Rectal smooth muscle tissue (tissue), 1 donor: ENCODE measurements at regions not wholly inside any gene's neighbourhood (a gene's known extent, or its start where the extent isn't known, plus 50 kb on each side); places are given as distances from the start of the nearest gene placed in this dataset.

Source experiments
- H3K27ac ChIP-seq: one replicate; pipeline ENCODE4 v1.7.0; 2013; ENCODE audit warnings: low read depth, low read length, inconsistent platforms
- H3K27me3 ChIP-seq: one replicate; pipeline ENCODE4 v1.7.0; 2013; ENCODE audit warnings: low read length; ENCODE audit not compliant: control insufficient read depth, insufficient read depth
- H3K36me3 ChIP-seq: one replicate; pipeline ENCODE4 v1.7.0; 2013; ENCODE audit warnings: low read length; ENCODE audit not compliant: control insufficient read depth, insufficient read depth
- H3K4me1 ChIP-seq: one replicate; pipeline ENCODE4 v1.7.0; 2013; ENCODE audit warnings: low read length; ENCODE audit not compliant: control insufficient read depth, insufficient read depth
- H3K4me3 ChIP-seq: one replicate; pipeline ENCODE4 v1.7.0; 2013; ENCODE audit warnings: low read length
- H3K9ac ChIP-seq: one replicate; pipeline ENCODE4 v1.7.0; 2013; ENCODE audit warnings: low read length

GRCh38 chr6:33863084-33863483 lies 59.3 kb upstream of the MLN start:
- Histone ChIP-seq H3K4me1 (no peaks in the 10 kb centered on the region), H3K36me3 (no peaks in the 10 kb centered on the region), H3K4me3 (no peak overlapping the region), H3K9ac (no peak overlapping the region), H3K27ac (no peak overlapping the region), H3K27me3 (peaks cover 5% of the 10 kb centered on the region)

- no peaks in the 10 kb centered on the region for H3K36me3 ChIP-seq
- no peaks in the 10 kb centered on the region for H3K4me1 ChIP-seq
- peaks cover 5% of the 10 kb centered on the region for H3K27me3 ChIP-seq
- H3K9ac ChIP-seq, result no peak overlapping the region
- H3K4me3 ChIP-seq, result no peak overlapping the region
- no peak overlapping the region for H3K27ac ChIP-seq
Measured at GRCh38 chr6:33862536-33862935, 58.7 kb upstream of the MLN start.

GRCh38 chr6:33861722-33862121 lies 57.9 kb upstream of the MLN start:
- H3K27ac ChIP-seq, result no peak overlapping the region
- H3K27me3 ChIP-seq, result peaks cover 5% of the 10 kb centered on the region
- H3K36me3 ChIP-seq, result no peaks in the 10 kb centered on the region
- no peak overlapping the region for H3K9ac ChIP-seq
- no peaks in the 10 kb centered on the region for H3K4me1 ChIP-seq
- no peak overlapping the region for H3K4me3 ChIP-seq

- no peak overlapping the region for H3K27ac ChIP-seq
- no peak overlapping the region for H3K9ac ChIP-seq
- H3K4me3 ChIP-seq, result no peak overlapping the region
- H3K27me3 ChIP-seq, result peaks cover 3% of the 10 kb centered on the region
- no peaks in the 10 kb centered on the region for H3K36me3 ChIP-seq
- H3K4me1 ChIP-seq, result no peaks in the 10 kb centered on the region
Measured at GRCh38 chr6:33860706-33861474, 57.1 kb upstream of the MLN start.

- Histone ChIP-seq H3K36me3 (no peaks in the 10 kb centered on the region), H3K4me1 (no peaks in the 10 kb centered on the region), H3K4me3 (no peak overlapping the region), H3K9ac (no peak overlapping the region), H3K27ac (no peak overlapping the region), H3K27me3 (peaks cover 3% of the 10 kb centered on the region)
Measured at GRCh38 chr6:33860006-33860405, 56.2 kb upstream of the MLN start.

GRCh38 chr6:33858804-33859505 lies 55.2 kb upstream of the MLN start:
- no peak overlapping the region for H3K4me3 ChIP-seq
- no peak overlapping the region for H3K9ac ChIP-seq
- no peak overlapping the region for H3K27ac ChIP-seq
- H3K36me3 ChIP-seq, result no peaks in the 10 kb centered on the region
- peaks cover 6% of the 10 kb centered on the region for H3K27me3 ChIP-seq
- peaks cover 2% of the 10 kb centered on the region for H3K4me1 ChIP-seq

- Histone ChIP-seq H3K4me3 (no peak overlapping the region), H3K9ac (no peak overlapping the region), H3K36me3 (no peaks in the 10 kb centered on the region), H3K27me3 (peaks cover 6% of the 10 kb centered on the region), H3K4me1 (peaks cover 2% of the 10 kb centered on the region), H3K27ac (no peak overlapping the region)
Measured at GRCh38 chr6:33857932-33858475, 54.2 kb upstream of the MLN start.

- H3K4me3 ChIP-seq, result no peak overlapping the region
- H3K36me3 ChIP-seq, result no peaks in the 10 kb centered on the region
- H3K27me3 ChIP-seq, result peaks cover 6% of the 10 kb centered on the region
- no peak overlapping the region for H3K27ac ChIP-seq
- H3K9ac ChIP-seq, result no peak overlapping the region
- H3K4me1 ChIP-seq, result peaks cover 2% of the 10 kb centered on the region
Measured at GRCh38 chr6:33857093-33857931, 53.5 kb upstream of the MLN start.

- Histone ChIP-seq H3K9ac (no peak overlapping the region), H3K4me3 (no peak overlapping the region), H3K4me1 (peaks cover 2% of the 10 kb centered on the region), H3K27me3 (peaks cover 4% of the 10 kb centered on the region), H3K36me3 (no peaks in the 10 kb centered on the region), H3K27ac (no peak overlapping the region)
Measured at GRCh38 chr6:33856655-33857054, 52.9 kb upstream of the MLN start.

- Histone ChIP-seq H3K36me3 (no peaks in the 10 kb centered on the region), H3K27me3 (peaks cover 4% of the 10 kb centered on the region), H3K9ac (no peak overlapping the region), H3K27ac (no peak overlapping the region), H3K4me1 (peaks cover 2% of the 10 kb centered on the region), H3K4me3 (no peak overlapping the region)
Measured at GRCh38 chr6:33856031-33856590, 52.3 kb upstream of the MLN start.

GRCh38 chr6:33854572-33855030 lies 50.8 kb upstream of the MLN start:
- no peaks in the 10 kb centered on the region for H3K36me3 ChIP-seq
- no peak overlapping the region for H3K27ac ChIP-seq
- no peak overlapping the region for H3K9ac ChIP-seq
- peaks cover 4% of the 10 kb centered on the region for H3K27me3 ChIP-seq
- H3K4me3 ChIP-seq, result no peak overlapping the region
- H3K4me1 ChIP-seq, result peaks cover 2% of the 10 kb centered on the region

GRCh38 chr6:33853736-33854135 lies 49.9 kb upstream of the MLN start:
- H3K4me3 ChIP-seq, result no peak overlapping the region
- no peaks in the 10 kb centered on the region for H3K36me3 ChIP-seq
- H3K27me3 ChIP-seq, result peaks cover 4% of the 10 kb centered on the region
- H3K4me1 ChIP-seq, result peaks cover 2% of the 10 kb centered on the region
- no peak overlapping the region for H3K9ac ChIP-seq
- H3K27ac ChIP-seq, result no peak overlapping the region
